Midbrain (tissue), 1 donor: ENCODE measurements at regions not wholly inside any gene's neighbourhood (a gene's known extent, or its start where the extent isn't known, plus 50 kb on each side); places are given as distances from the start of the nearest gene placed in this dataset.
"Not testable (repeated sequence)": the region's sequence is repeated elsewhere in the genome, so short reads cannot be mapped to it uniquely, and the experiment has no call there.

Source experiments
- DNase-seq: peaks from one replicate; lab custom pipeline; 2025; lab: John Stamatoyannopoulos, UW

- DNase-seq = no peak
Measured at GRCh38 chr5:144004146-144004545, 166.3 kb downstream of the YIPF5 start.

- no peak for DNase-seq
Measured at GRCh38 chr5:144004751-144005150, 165.7 kb downstream of the YIPF5 start.

- no peak for DNase-seq
Measured at GRCh38 chr5:144009116-144009515, 161.3 kb downstream of the YIPF5 start.

- no peak for DNase-seq
Measured at GRCh38 chr5:144011388-144011787, 159.1 kb downstream of the YIPF5 start.

GRCh38 chr5:144013816-144014215 lies 156.6 kb downstream of the YIPF5 start:
- no peak for DNase-seq

GRCh38 chr5:144015961-144016360 lies 154.5 kb downstream of the YIPF5 start:
- DNase-seq = no peak

GRCh38 chr5:144017119-144017518 lies 153.3 kb downstream of the YIPF5 start:
- no peak for DNase-seq

- DNase-seq = no peak
Measured at GRCh38 chr5:144017631-144018030, 152.8 kb downstream of the YIPF5 start.

GRCh38 chr5:144024090-144024489 lies 146.4 kb downstream of the YIPF5 start:
- no peak for DNase-seq

GRCh38 chr5:144024545-144024944 lies 145.9 kb downstream of the YIPF5 start:
- DNase-seq = no peak

- no peak for DNase-seq
Measured at GRCh38 chr5:144026286-144026685, 144.2 kb downstream of the YIPF5 start.

GRCh38 chr5:144028058-144028457 lies 142.4 kb downstream of the YIPF5 start:
- DNase-seq = no peak

- DNase-seq = no peak
Measured at GRCh38 chr5:144028636-144029035, 141.8 kb downstream of the YIPF5 start.

- DNase-seq = no peak
Measured at GRCh38 chr5:144030904-144031303, 139.6 kb downstream of the YIPF5 start.

- DNase-seq = no peak
Measured at GRCh38 chr5:144032375-144032774, 138.1 kb downstream of the YIPF5 start.

- DNase-seq = no peak
Measured at GRCh38 chr5:144033486-144033885, 137.0 kb downstream of the YIPF5 start.

- no peak for DNase-seq
Measured at GRCh38 chr5:144035046-144035740, 135.3 kb downstream of the YIPF5 start.

- no peak for DNase-seq
Measured at GRCh38 chr5:144036476-144036875, 134.0 kb downstream of the YIPF5 start.

- DNase-seq = no peak
Measured at GRCh38 chr5:144040615-144041305, 129.7 kb downstream of the YIPF5 start.

GRCh38 chr5:144042156-144042555 lies 128.3 kb downstream of the YIPF5 start:
- no peak for DNase-seq

- no peak for DNase-seq
Measured at GRCh38 chr5:144048259-144048856, 122.1 kb downstream of the YIPF5 start.

- DNase-seq = not testable (repeated sequence)
Measured at GRCh38 chr5:144055391-144055790, 115.1 kb downstream of the YIPF5 start.

GRCh38 chr5:144060091-144060490 lies 110.4 kb downstream of the YIPF5 start:
- DNase-seq = not testable (repeated sequence)
